Activated T-cell treated with anti-CD3 and anti-CD28 coated beads, Interleukin-2, amount 50 U/mL, for 72 hours (primary cell): ENCODE measurements at regions not wholly inside any gene's neighbourhood (a gene's known extent, or its start where the extent isn't known, plus 50 kb on each side); places are given as distances from the start of the nearest gene placed in this dataset.

Source experiments
- ATAC-seq, 2 donors: fragments of 150-1000 bp; cut with Tn5 transposase; replicated peaks in 1 of 2; 2 replicates each; pipeline ENCODE4 v1.10.0; 2021; ENCODE audit warnings: moderate library complexity in 2 of 2, mild to moderate bottlenecking in 1 of 2
- DNase-seq, 2 donors: peaks; one replicate each; pipeline ENCODE4 v3.0.0; 2021 to 2022; ENCODE audit warnings: mixed read lengths in 1 of 2
- H3K27ac Mint-ChIP-seq: one replicate; pipeline ENCODE4 v1.8.0; 2022; ENCODE audit warnings: mild to moderate bottlenecking, moderate library complexity, mixed read lengths
- H3K27me3 Mint-ChIP-seq: one replicate; pipeline ENCODE4 v1.8.0; 2022; ENCODE audit warnings: low read depth, mixed read lengths
- H3K36me3 Mint-ChIP-seq, 2 donors: one replicate each; pipeline ENCODE4 v1.8.0; 2022; ENCODE audit warnings: mixed read lengths in 2 of 2, mild to moderate bottlenecking in 1 of 2; ENCODE audit not compliant: insufficient read depth in 2 of 2
- H3K4me1 Mint-ChIP-seq: one replicate; pipeline ENCODE4 v1.8.0; 2022; ENCODE audit warnings: low read depth, mixed read lengths
- H3K4me3 Mint-ChIP-seq, 2 donors: one replicate each; pipeline ENCODE4 v1.8.0; 2022; ENCODE audit warnings: mild to moderate bottlenecking in 2 of 2, mixed read lengths in 2 of 2, moderate library complexity in 2 of 2
- H3K9me3 Mint-ChIP-seq, 2 donors: one replicate each; pipeline ENCODE4 v1.8.0; 2022; ENCODE audit warnings: mixed read lengths in 2 of 2

- Mint-ChIP-seq H3K27me3 (peaks cover 7% of the 10 kb centered on the region), H3K4me1 (no peaks in the 10 kb centered on the region), H3K36me3 (no peaks in the 10 kb centered on the region), H3K9me3 (no peaks in the 10 kb centered on the region), H3K4me3 (no peak overlapping the region), H3K27ac (no peak overlapping the region)
- DNase-seq, result no peak
- no peak for ATAC-seq
Observed at GRCh38 chr9:3036333-3036700, 192.4 kb upstream of the PUM3 start.

- Mint-ChIP-seq H3K36me3 (no peaks in the 10 kb centered on the region), H3K4me3 (no peak overlapping the region), H3K27me3 (peaks cover 7% of the 10 kb centered on the region)
Observed at GRCh38 chr9:3035579-3036332, 191.9 kb upstream of the PUM3 start.

GRCh38 chr9:3032898-3033297 lies 189.0 kb upstream of the PUM3 start:
- Mint-ChIP-seq H3K27me3 (peaks cover 12% of the 10 kb centered on the region), H3K27ac (no peak overlapping the region), H3K4me1 (no peaks in the 10 kb centered on the region), H3K9me3 (no peaks in the 10 kb centered on the region), H3K4me3 (no peak overlapping the region), H3K36me3 (no peaks in the 10 kb centered on the region)
- no peak for DNase-seq
- peak in 1 of 2 donors; percentile 62 for ATAC-seq

More at GRCh38 chr9:3035579-3036332, 191.9 kb upstream of the PUM3 start:
- Mint-ChIP-seq H3K4me1 (no peaks in the 10 kb centered on the region), H3K27ac (no peak overlapping the region), H3K9me3 (no peaks in the 10 kb centered on the region)
- no peak for ATAC-seq
- DNase-seq, result no peak

GRCh38 chr9:3028535-3028934 lies 184.6 kb upstream of the PUM3 start:
- Mint-ChIP-seq H3K4me1 (no peaks in the 10 kb centered on the region), H3K36me3 (no peaks in the 10 kb centered on the region), H3K27me3 (peaks cover 5% of the 10 kb centered on the region), H3K4me3 (no peak overlapping the region), H3K9me3 (no peaks in the 10 kb centered on the region), H3K27ac (no peak overlapping the region)
- no peak for DNase-seq
- ATAC-seq, result no peak

- no peaks in the 10 kb centered on the region for H3K4me1 Mint-ChIP-seq
Observed at GRCh38 chr9:3027210-3027609, 183.3 kb upstream of the PUM3 start.

GRCh38 chr9:3023449-3023848 lies 179.6 kb upstream of the PUM3 start:
- DNase-seq (no peak), ATAC-seq (no peak)
- Mint-ChIP-seq H3K27me3 (no peaks in the 10 kb centered on the region), H3K9me3 (no peaks in the 10 kb centered on the region), H3K4me1 (no peaks in the 10 kb centered on the region), H3K36me3 (no peaks in the 10 kb centered on the region), H3K27ac (no peak overlapping the region), H3K4me3 (no peak overlapping the region)

More at GRCh38 chr9:3027210-3027609, 183.3 kb upstream of the PUM3 start:
- Mint-ChIP-seq H3K27ac (no peak overlapping the region), H3K4me3 (no peak overlapping the region), H3K27me3 (peaks cover 5% of the 10 kb centered on the region), H3K9me3 (no peaks in the 10 kb centered on the region), H3K36me3 (no peaks in the 10 kb centered on the region)
- no peak for DNase-seq
- ATAC-seq, result no peak

- H3K27ac Mint-ChIP-seq, result no peak overlapping the region
- H3K36me3 Mint-ChIP-seq, result no peaks in the 10 kb centered on the region
- H3K4me3 Mint-ChIP-seq, result no peak overlapping the region
- no peaks in the 10 kb centered on the region for H3K4me1 Mint-ChIP-seq
- no peaks in the 10 kb centered on the region for H3K9me3 Mint-ChIP-seq
- no peak for DNase-seq
- H3K27me3 Mint-ChIP-seq, result no peaks in the 10 kb centered on the region
- no peak for ATAC-seq
Observed at GRCh38 chr9:3018691-3019230, 174.9 kb upstream of the PUM3 start.

- H3K4me3 Mint-ChIP-seq, result no peak overlapping the region
- H3K9me3 Mint-ChIP-seq, result peaks cover 0 to 2% of the 10 kb centered on the region in 2 donors
- no peaks in the 10 kb centered on the region for H3K36me3 Mint-ChIP-seq
- H3K4me1 Mint-ChIP-seq, result no peaks in the 10 kb centered on the region
- ATAC-seq (no peak), DNase-seq (no peak)
- H3K27me3 Mint-ChIP-seq, result no peaks in the 10 kb centered on the region
- H3K27ac Mint-ChIP-seq, result no peak overlapping the region
Observed at GRCh38 chr9:3018071-3018470, 174.2 kb upstream of the PUM3 start.

- H3K4me3 Mint-ChIP-seq, result no peak overlapping the region
- no peak overlapping the region for H3K27ac Mint-ChIP-seq
- no peaks in the 10 kb centered on the region for H3K27me3 Mint-ChIP-seq
- no peaks in the 10 kb centered on the region for H3K4me1 Mint-ChIP-seq
- ATAC-seq (no peak), DNase-seq (no peak)
- peaks cover 2 to 6% of the 10 kb centered on the region in 2 donors for H3K9me3 Mint-ChIP-seq
- H3K36me3 Mint-ChIP-seq, result no peaks in the 10 kb centered on the region
Observed at GRCh38 chr9:3014178-3014577, 170.3 kb upstream of the PUM3 start.

- Mint-ChIP-seq H3K27me3 (no peaks in the 10 kb centered on the region), H3K27ac (no peak overlapping the region), H3K4me1 (no peaks in the 10 kb centered on the region), H3K4me3 (no peak overlapping the region), H3K36me3 (no peaks in the 10 kb centered on the region), H3K9me3 (peaks cover 2 to 6% of the 10 kb centered on the region in 2 donors)
- no peak for ATAC-seq
- no peak for DNase-seq
Observed at GRCh38 chr9:3012842-3013241, 168.9 kb upstream of the PUM3 start.

- H3K27me3 Mint-ChIP-seq, result no peaks in the 10 kb centered on the region
- peaks cover 2 to 6% of the 10 kb centered on the region in 2 donors for H3K9me3 Mint-ChIP-seq
- no peaks in the 10 kb centered on the region for H3K36me3 Mint-ChIP-seq
- no peak overlapping the region for H3K4me3 Mint-ChIP-seq
- ATAC-seq (no peak), DNase-seq (no peak)
- no peak overlapping the region for H3K27ac Mint-ChIP-seq
- H3K4me1 Mint-ChIP-seq, result no peaks in the 10 kb centered on the region
Observed at GRCh38 chr9:3012245-3012644, 168.3 kb upstream of the PUM3 start.

- Mint-ChIP-seq H3K9me3 (peaks cover 2 to 4% of the 10 kb centered on the region in 2 donors), H3K36me3 (no peaks in the 10 kb centered on the region), H3K4me1 (no peaks in the 10 kb centered on the region), H3K4me3 (no peak overlapping the region), H3K27ac (no peak overlapping the region), H3K27me3 (peaks cover 7% of the 10 kb centered on the region)
- no peak for DNase-seq
- no peak for ATAC-seq
Observed at GRCh38 chr9:3008091-3008490, 164.2 kb upstream of the PUM3 start.

- no peak for DNase-seq
- Mint-ChIP-seq H3K27ac (no peak overlapping the region), H3K9me3 (peaks cover 2 to 3% of the 10 kb centered on the region in 2 donors), H3K27me3 (peaks cover 7% of the 10 kb centered on the region), H3K4me3 (no peak overlapping the region), H3K4me1 (no peaks in the 10 kb centered on the region), H3K36me3 (no peaks in the 10 kb centered on the region)
- no peak for ATAC-seq
Observed at GRCh38 chr9:3007326-3007725, 163.4 kb upstream of the PUM3 start.

GRCh38 chr9:3006851-3007250 lies 163.0 kb upstream of the PUM3 start:
- Mint-ChIP-seq H3K4me3 (no peak overlapping the region), H3K36me3 (no peaks in the 10 kb centered on the region), H3K27ac (no peak overlapping the region), H3K9me3 (peaks cover 2 to 3% of the 10 kb centered on the region in 2 donors), H3K27me3 (peaks cover 7% of the 10 kb centered on the region), H3K4me1 (no peaks in the 10 kb centered on the region)
- ATAC-seq (no peak), DNase-seq (no peak)
